ENCODE measurements at regions not wholly inside any gene's neighbourhood (a gene's known extent, or its start where the extent isn't known, plus 50 kb on each side); places are given as distances from the start of the nearest gene placed in this dataset.

- H3K79me2 ChIP-seq (ENCODE audit: insufficient read depth, low read length): no peaks in the 10 kb centered on the region
- no peak overlapping the region for H3K27ac ChIP-seq (ENCODE audit: low read depth in 1 of 2, low read length in 2 of 2)
- DNase-seq: no peak
- Mint-ChIP-seq H3K9me3 (peaks cover 0 to 9% (median 0%) of the 10 kb centered on the region in 7 donors), H3K27ac (no peak overlapping the region), H3K27me3 (ENCODE audit: low read depth in 3 of 3) (peaks cover 2 to 14% (median 7%) of the 10 kb centered on the region in 3 donors), H3K4me3 (no peak overlapping the region), H3K4me1 (no peaks in the 10 kb centered on the region), H3K36me3 (no peaks in the 10 kb centered on the region)
- 83% methylated on average over 1 of the region's 2 CpGs for WGBS (ENCODE audit: insufficient coverage)
- no peaks in the 10 kb centered on the region for H4K20me1 ChIP-seq (ENCODE audit: insufficient read depth, low read length)
- intact Hi-C loops (cut with micrococcal nuclease): no loop called here
- no peak for TF ChIP-seq CTCF (IDR thresholded peaks at IDR 0.05)
- no peaks in the 10 kb centered on the region for H3K27me3 ChIP-seq (ENCODE audit: control insufficient read depth in 2 of 2, insufficient read depth in 2 of 2, low read length in 2 of 2)
- no peak overlapping the region for H2AFZ ChIP-seq (ENCODE audit: insufficient read depth, low read depth, low read length, poor library complexity, severe bottlenecking)
- no peak overlapping the region for H3K4me2 ChIP-seq (replicated peaks; ENCODE audit: extremely low read depth, low read length, poor library complexity, severe bottlenecking)
- no peak overlapping the region for H3K4me3 ChIP-seq (replicated peaks in 1 of 3; ENCODE audit: low read depth in 2 of 3, low read length in 3 of 3)
- H3K9ac ChIP-seq (ENCODE audit: insufficient read depth, low read length, poor library complexity, severe bottlenecking): no peak overlapping the region
- H3K4me1 ChIP-seq (ENCODE audit: control insufficient read depth in 1 of 2, insufficient read depth in 2 of 2, low read length in 2 of 2): no peaks in the 10 kb centered on the region
- H3K36me3 ChIP-seq (replicated peaks in 1 of 2; ENCODE audit: control insufficient read depth in 1 of 2, insufficient read depth in 2 of 2, low read length in 2 of 2): no peaks in the 10 kb centered on the region
- peaks cover 0 to 2% of the 10 kb centered on the region in 2 donors for H3K9me3 ChIP-seq (replicated peaks in 1 of 2; ENCODE audit: control insufficient read depth in 1 of 2, insufficient read depth in 1 of 2, low read length in 2 of 2)
Observed at GRCh38 chr5:174614500-174615135, 109.8 kb upstream of the MSX2 start.

DNA sequence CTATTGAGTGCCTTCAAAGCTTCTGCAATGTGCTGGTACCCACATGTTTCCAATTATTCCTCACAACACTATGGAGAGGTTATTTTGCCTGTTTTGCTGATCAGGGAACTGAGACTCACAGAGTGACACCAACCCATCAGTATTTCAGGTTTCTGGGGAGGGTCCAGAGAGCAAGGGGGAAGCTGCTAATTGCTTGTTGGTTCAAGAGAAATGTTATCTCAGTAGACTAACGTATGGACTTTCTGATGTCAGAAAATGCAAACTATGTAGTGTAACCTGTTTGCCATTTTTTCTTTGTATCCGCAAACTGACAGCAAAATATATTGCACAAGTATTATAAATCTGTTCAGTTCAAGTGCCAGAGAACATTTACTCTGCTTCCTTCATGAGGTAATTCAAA lies 108.3 kb upstream of the MSX2 start:
- H3K27ac Mint-ChIP-seq: no peak overlapping the region

More for the DNA sequence above, 108.3 kb upstream of the MSX2 start:
- Histone ChIP-seq H4K20me1 (ENCODE audit: insufficient read depth, low read length) (no peaks in the 10 kb centered on the region), H3K27me3 (ENCODE audit: control insufficient read depth in 2 of 2, insufficient read depth in 2 of 2, low read length in 2 of 2) (no peaks in the 10 kb centered on the region), H3K36me3 (replicated peaks in 1 of 2; ENCODE audit: control insufficient read depth in 1 of 2, insufficient read depth in 2 of 2, low read length in 2 of 2) (no peaks in the 10 kb centered on the region), H3K9me3 (replicated peaks in 1 of 2; ENCODE audit: control insufficient read depth in 1 of 2, insufficient read depth in 1 of 2, low read length in 2 of 2) (peaks cover 0 to 2% of the 10 kb centered on the region in 2 donors), H2AFZ (ENCODE audit: insufficient read depth, low read depth, low read length, poor library complexity, severe bottlenecking) (no peak overlapping the region), H3K4me3 (replicated peaks in 1 of 3; ENCODE audit: low read depth in 2 of 3, low read length in 3 of 3) (no peak overlapping the region), H3K9ac (ENCODE audit: insufficient read depth, low read length, poor library complexity, severe bottlenecking) (no peak overlapping the region), H3K4me2 (replicated peaks; ENCODE audit: extremely low read depth, low read length, poor library complexity, severe bottlenecking) (no peak overlapping the region), H3K4me1 (ENCODE audit: control insufficient read depth in 1 of 2, insufficient read depth in 2 of 2, low read length in 2 of 2) (no peaks in the 10 kb centered on the region), H3K79me2 (ENCODE audit: insufficient read depth, low read length) (no peaks in the 10 kb centered on the region), H3K27ac (ENCODE audit: low read depth in 1 of 2, low read length in 2 of 2) (no peak overlapping the region)
- TF ChIP-seq CTCF (IDR thresholded peaks at IDR 0.05): no peak
- no peak for DNase-seq
- Mint-ChIP-seq H3K27me3 (ENCODE audit: low read depth in 3 of 3) (peaks cover 2 to 11% (median 5%) of the 10 kb centered on the region in 3 donors), H3K4me1 (no peaks in the 10 kb centered on the region), H3K9me3 (peaks cover 0 to 9% (median 0%) of the 10 kb centered on the region in 7 donors), H3K36me3 (no peaks in the 10 kb centered on the region), H3K4me3 (no peak overlapping the region)
- WGBS (ENCODE audit: insufficient coverage): no CpG with 5 or more reads among the region's 2 CpGs
- intact Hi-C loops (cut with micrococcal nuclease): no loop called here

Data from CD14-positive monocyte (primary cell).